IMR-90 (cell line): ENCODE measurements at regions not wholly inside any gene's neighbourhood (a gene's known extent, or its start where the extent isn't known, plus 50 kb on each side); places are given as distances from the start of the nearest gene placed in this dataset.

Experiments
- ATAC-seq: fragments of 200-7000 bp; cut with Tn5 transposase; 2 replicates; pipeline ENCODE4 v1.9.1; 2020; ENCODE audit warnings: low read depth, mild to moderate bottlenecking, moderate library complexity
- BruUV-seq: library from RNA; stranded (reverse); fragments of 400-500 nt; replicated peaks from 2 replicates; lab custom pipeline; 2021; lab: Mats Ljungman, UMichigan
- CTCF ChIA-PET: fragments of 300-600 bp; formaldehyde crosslinking; extraction: SDS; loops from one replicate; lab custom pipeline; 2021; ENCODE audit warnings: antibody characterized with exemption; lab: Yijun Ruan, JAX
- POLR2A ChIA-PET: fragments of 300-600 bp; sonication (Branson Sonifier 250); formaldehyde crosslinking; loops from one replicate; lab custom pipeline; 2022; ENCODE audit warnings: antibody characterized with exemption; ENCODE audit not compliant: unreplicated experiment; lab: Charles Lee
- DNase-seq: peaks from one replicate; pipeline ENCODE4 v3.0.0; 2013
- H2AFZ ChIP-seq: replicated peaks from 2 replicates; pipeline ENCODE3; 2013; ENCODE audit warnings: low read length, mild to moderate bottlenecking; ENCODE audit not compliant: poor library complexity
- H2AK5ac ChIP-seq: 2 replicates; pipeline ENCODE4 v1.6.1; 2013; ENCODE audit warnings: low read depth, low read length, inconsistent platforms
- H2AK9ac ChIP-seq: replicated peaks from 2 replicates; pipeline ENCODE3; 2013; ENCODE audit warnings: mild to moderate bottlenecking, low read depth, low read length, moderate library complexity; ENCODE audit not compliant: poor library complexity
- H2BK120ac ChIP-seq: 2 replicates; pipeline ENCODE4 v1.6.1; 2013; ENCODE audit warnings: low read depth, low read length, inconsistent platforms
- H2BK15ac ChIP-seq: 3 replicates; pipeline ENCODE4 v1.6.1; 2013; ENCODE audit warnings: low read depth, low read length, inconsistent platforms
- H2BK20ac ChIP-seq: 2 replicates; pipeline ENCODE4 v1.6.1; 2013; ENCODE audit warnings: low read depth, mild to moderate bottlenecking, inconsistent platforms, low read length, moderate library complexity
- H2BK5ac ChIP-seq: 2 replicates; pipeline ENCODE4 v1.6.1; 2013; ENCODE audit warnings: mild to moderate bottlenecking, low read depth, low read length, inconsistent platforms; ENCODE audit not compliant: poor library complexity, severe bottlenecking
- H3K14ac ChIP-seq: replicated peaks from 2 replicates; pipeline ENCODE4 v1.6.1; 2013; ENCODE audit warnings: low read depth, low read length, inconsistent platforms
- H3K18ac ChIP-seq: 2 replicates; pipeline ENCODE4 v1.6.1; 2013; ENCODE audit warnings: low read depth, low read length, control low read depth
- H3K23ac ChIP-seq: 2 replicates; pipeline ENCODE4 v1.6.1; 2013; ENCODE audit warnings: low read depth, low read length, inconsistent platforms
- H3K27ac ChIP-seq: 2 replicates; pipeline ENCODE4 v1.5.1; 2013; ENCODE audit warnings: mild to moderate bottlenecking, control low read depth, low read length; ENCODE audit not compliant: insufficient read depth
- H3K27me3 ChIP-seq: 2 replicates; pipeline ENCODE4 v1.6.1; 2013; ENCODE audit warnings: low read length; ENCODE audit not compliant: control insufficient read depth, insufficient read depth
- H3K36me3 ChIP-seq: 2 replicates; pipeline ENCODE4 v1.6.1; 2013; ENCODE audit warnings: low read length, mixed read lengths; ENCODE audit not compliant: control insufficient read depth, insufficient read depth
- H3K4ac ChIP-seq: 2 replicates; pipeline ENCODE4 v1.6.1; 2013; ENCODE audit warnings: low read depth, low read length, inconsistent platforms
- H3K4me1 ChIP-seq: 2 replicates; pipeline ENCODE4 v1.6.1; 2013; ENCODE audit warnings: low read length, mixed read lengths; ENCODE audit not compliant: control insufficient read depth, insufficient read depth
- H3K4me2 ChIP-seq: 2 replicates; pipeline ENCODE4 v1.6.1; 2013; ENCODE audit warnings: low read depth, mild to moderate bottlenecking, control low read depth, low read length, moderate library complexity
- H3K4me3 ChIP-seq: 2 replicates; pipeline ENCODE4 v1.5.1; 2013; ENCODE audit warnings: low read depth, mild to moderate bottlenecking, control low read depth, low read length, moderate library complexity; ENCODE audit not compliant: insufficient read depth
- H3K56ac ChIP-seq: 2 replicates; pipeline ENCODE4 v1.6.1; 2013; ENCODE audit warnings: low read length, inconsistent platforms; ENCODE audit not compliant: insufficient read depth; ENCODE audit errors: extremely low read depth
- H3K79me1 ChIP-seq, 2 experiments: 2 replicates each; pipeline ENCODE4 v1.6.1; 2013; ENCODE audit warnings: low read length in 2 of 2, inconsistent platforms in 1 of 2, low read depth in 1 of 2
- H3K9ac ChIP-seq: 2 replicates; pipeline ENCODE4 v1.6.1; 2013; ENCODE audit warnings: low read depth, low read length, control low read depth
- H3K9me1 ChIP-seq: 2 replicates; pipeline ENCODE4 v1.6.1; 2013; ENCODE audit warnings: low read length, inconsistent platforms; ENCODE audit not compliant: insufficient read depth
- H3K9me3 ChIP-seq: 2 replicates; pipeline ENCODE4 v1.6.1; 2013; ENCODE audit warnings: low read length; ENCODE audit not compliant: control insufficient read depth, insufficient read depth
- H4K20me1 ChIP-seq: 2 replicates; pipeline ENCODE4 v1.6.1; 2013; ENCODE audit warnings: low read length, inconsistent platforms; ENCODE audit not compliant: insufficient read depth
- H4K5ac ChIP-seq: 2 replicates; pipeline ENCODE4 v1.6.1; 2013; ENCODE audit warnings: mild to moderate bottlenecking, low read depth, low read length, control low read depth
- H4K8ac ChIP-seq, 2 experiments: 2 replicates each; pipeline ENCODE4 v1.6.1; 2013; ENCODE audit warnings: low read depth in 2 of 2, low read length in 2 of 2, control low read depth in 1 of 2, inconsistent platforms in 1 of 2
- H4K91ac ChIP-seq: 2 replicates; pipeline ENCODE4 v1.6.1; 2013; ENCODE audit warnings: low read depth, low read length, inconsistent platforms; ENCODE audit not compliant: insufficient read depth
- BHLHE40 ChIP-seq: fragments of 150-350 bp; IDR thresholded peaks from 2 replicates; pipeline ENCODE4 v1.6.1; 2016; ENCODE audit warnings: mild to moderate bottlenecking, low read depth, low read length
- CEBPB ChIP-seq: IDR thresholded peaks from 2 replicates; pipeline ENCODE4 v1.6.1; 2012; ENCODE audit warnings: low read depth, low read length, improper control_type of control experiment
- CHD1 ChIP-seq: IDR thresholded peaks from 2 replicates; pipeline ENCODE4 v1.6.1; 2012; ENCODE audit warnings: low read depth, low read length, improper control_type of control experiment
- FOS ChIP-seq: fragments of 150-350 bp; IDR thresholded peaks from 2 replicates; pipeline ENCODE4 v1.6.1; 2016; ENCODE audit warnings: low read depth, low read length
- MAFK ChIP-seq: IDR thresholded peaks from 2 replicates; pipeline ENCODE4 v1.6.1; 2012; ENCODE audit warnings: low read depth, low read length, improper control_type of control experiment
- MAZ ChIP-seq: IDR thresholded peaks from 2 replicates; pipeline ENCODE4 v1.6.1; 2012; ENCODE audit warnings: low read depth, mild to moderate bottlenecking, low read length, improper control_type of control experiment, moderate library complexity, borderline replicate concordance
- MXI1 ChIP-seq: IDR thresholded peaks from 2 replicates; pipeline ENCODE4 v1.6.1; 2012; ENCODE audit warnings: low read depth, mild to moderate bottlenecking, low read length, moderate library complexity, borderline replicate concordance
- NFE2L2 ChIP-seq: fragments of 150-350 bp; IDR thresholded peaks from 2 replicates; pipeline ENCODE4 v1.6.1; 2016; ENCODE audit warnings: low read depth, mild to moderate bottlenecking, low read length
- POLR2A ChIP-seq: IDR thresholded peaks from 2 replicates; pipeline ENCODE4 v1.6.1; 2012; ENCODE audit warnings: mild to moderate bottlenecking, low read depth, low read length
- RAD21 ChIP-seq: IDR thresholded peaks from 2 replicates; pipeline ENCODE4 v1.6.1; 2012; ENCODE audit warnings: low read length, improper control_type of control experiment
- RCOR1 ChIP-seq: IDR thresholded peaks from 2 replicates; pipeline ENCODE4 v1.6.1; 2012; ENCODE audit warnings: mild to moderate bottlenecking, low read length, improper control_type of control experiment; ENCODE audit not compliant: insufficient replicate concordance
- RFX5 ChIP-seq: IDR thresholded peaks from 2 replicates; pipeline ENCODE4 v1.8.0; 2012; ENCODE audit warnings: low read depth, mild to moderate bottlenecking, low read length, moderate library complexity
- SMC3 ChIP-seq: fragments of 150-350 bp; IDR thresholded peaks from 2 replicates; pipeline ENCODE4 v1.6.1; 2016; ENCODE audit warnings: low read depth, mild to moderate bottlenecking, antibody characterized with exemption, low read length, moderate library complexity
- WGBS, 2 experiments: methylation state at CpG; one replicate each; pipeline versions ENCODE4 v1.1.5 to v1.1.7; 2013; ENCODE audit warnings: missing lambda C conversion rate in 2 of 2; ENCODE audit not compliant: insufficient read length in 1 of 2; ENCODE audit errors: extremely low coverage in 2 of 2; 5-methylcytosine and 5-hydroxymethylcytosine counted together
- dilution Hi-C: fragments of 300-500 bp; cut with HindIII; formaldehyde crosslinking; loops from one replicate; pipeline ENCODE4 v1.14.3; 2018; ENCODE audit warnings: low sequenced_read_pairs; ENCODE audit not compliant: unreplicated experiment
- in situ Hi-C: fragments of 300-500 bp; cut with MboI; formaldehyde crosslinking; loops from 3 replicates; pipeline ENCODE4 v1.14.3; 2019; ENCODE audit warnings: low sequenced_read_pairs, inconsistent platforms, mixed read lengths
- intact Hi-C: fragments of 100-400 bp; cut with micrococcal nuclease; formaldehyde crosslinking; loops from 2 replicates; pipeline ENCODE4 v1.10.0; 2022
- TF ChIP-seq, protein P1 (sequence below): fragments of 150-350 bp; IDR thresholded peaks from 2 replicates; pipeline ENCODE4 v1.6.1; 2017; ENCODE audit warnings: mild to moderate bottlenecking, antibody characterized with exemption, low read length, low read depth
- TF ChIP-seq, protein P2 (sequence below): fragments of 150-350 bp; IDR thresholded peaks from 2 replicates; pipeline ENCODE4 v1.6.1; 2016; ENCODE audit warnings: low read depth, mild to moderate bottlenecking, low read length, moderate library complexity, borderline replicate concordance
- TF ChIP-seq, protein P3 (sequence below): conservative IDR thresholded peaks from 2 replicates; pipeline ENCODE4 v1.5.1; 2012; ENCODE audit warnings: mild to moderate bottlenecking, low read depth, low read length, improper control_type of control experiment

DNA sequence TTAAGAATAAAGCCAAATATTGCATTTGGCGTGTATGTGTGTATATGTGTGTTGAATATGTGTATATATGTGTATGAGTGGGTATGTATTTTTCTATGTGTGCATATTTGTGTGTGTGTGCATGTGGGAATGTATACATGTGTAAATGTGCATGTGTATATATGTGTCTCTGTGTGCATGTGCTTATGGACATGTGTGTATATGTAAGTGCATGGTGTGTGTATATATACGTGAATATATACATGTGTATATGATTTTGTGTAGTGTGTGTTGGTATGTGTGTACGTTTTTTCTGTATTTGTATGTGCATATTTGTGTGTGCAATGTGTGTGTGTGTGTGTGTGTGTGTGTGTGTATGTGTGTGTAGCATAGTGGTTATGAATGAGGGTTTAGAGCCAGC, 1021.0 kb downstream of the AACS start:
- peaks cover 14% of the 10 kb centered on the region for H3K9me3 ChIP-seq
- 29% methylated on average over 1 of the region's 3 CpGs; no CpG with 5 or more reads in 1 of the 2 experiments for WGBS, 2 experiments
- no peak overlapping the region for H3K4me2 ChIP-seq
- no peak overlapping the region for H2BK20ac ChIP-seq
- intact Hi-C loops (no loop called here), dilution Hi-C loops (no loop called here), in situ Hi-C loops (no loop called here)
- H4K20me1 ChIP-seq = no peaks in the 10 kb centered on the region
- H3K9me1 ChIP-seq = no peaks in the 10 kb centered on the region
- H2AK9ac ChIP-seq = no peak overlapping the region
- no peak overlapping the region for H3K23ac ChIP-seq
- H3K4ac ChIP-seq = no peak overlapping the region
- TF ChIP-seq FOS (no peak), MXI1 (no peak), SMC3 (no peak), NFE2L2 (no peak), POLR2A (no peak), BHLHE40 (no peak), CHD1 (no peak), MAZ (no peak), MAFK (no peak), CEBPB (no peak), RCOR1 (no peak), RFX5 (no peak), RAD21 (no peak)
- TF ChIP-seq, protein P1, sequence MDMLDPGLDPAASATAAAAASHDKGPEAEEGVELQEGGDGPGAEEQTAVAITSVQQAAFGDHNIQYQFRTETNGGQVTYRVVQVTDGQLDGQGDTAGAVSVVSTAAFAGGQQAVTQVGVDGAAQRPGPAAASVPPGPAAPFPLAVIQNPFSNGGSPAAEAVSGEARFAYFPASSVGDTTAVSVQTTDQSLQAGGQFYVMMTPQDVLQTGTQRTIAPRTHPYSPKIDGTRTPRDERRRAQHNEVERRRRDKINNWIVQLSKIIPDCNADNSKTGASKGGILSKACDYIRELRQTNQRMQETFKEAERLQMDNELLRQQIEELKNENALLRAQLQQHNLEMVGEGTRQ = no peak
- TF ChIP-seq, protein P2, sequence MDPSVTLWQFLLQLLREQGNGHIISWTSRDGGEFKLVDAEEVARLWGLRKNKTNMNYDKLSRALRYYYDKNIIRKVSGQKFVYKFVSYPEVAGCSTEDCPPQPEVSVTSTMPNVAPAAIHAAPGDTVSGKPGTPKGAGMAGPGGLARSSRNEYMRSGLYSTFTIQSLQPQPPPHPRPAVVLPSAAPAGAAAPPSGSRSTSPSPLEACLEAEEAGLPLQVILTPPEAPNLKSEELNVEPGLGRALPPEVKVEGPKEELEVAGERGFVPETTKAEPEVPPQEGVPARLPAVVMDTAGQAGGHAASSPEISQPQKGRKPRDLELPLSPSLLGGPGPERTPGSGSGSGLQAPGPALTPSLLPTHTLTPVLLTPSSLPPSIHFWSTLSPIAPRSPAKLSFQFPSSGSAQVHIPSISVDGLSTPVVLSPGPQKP = no peak
- TF ChIP-seq, protein P3, sequence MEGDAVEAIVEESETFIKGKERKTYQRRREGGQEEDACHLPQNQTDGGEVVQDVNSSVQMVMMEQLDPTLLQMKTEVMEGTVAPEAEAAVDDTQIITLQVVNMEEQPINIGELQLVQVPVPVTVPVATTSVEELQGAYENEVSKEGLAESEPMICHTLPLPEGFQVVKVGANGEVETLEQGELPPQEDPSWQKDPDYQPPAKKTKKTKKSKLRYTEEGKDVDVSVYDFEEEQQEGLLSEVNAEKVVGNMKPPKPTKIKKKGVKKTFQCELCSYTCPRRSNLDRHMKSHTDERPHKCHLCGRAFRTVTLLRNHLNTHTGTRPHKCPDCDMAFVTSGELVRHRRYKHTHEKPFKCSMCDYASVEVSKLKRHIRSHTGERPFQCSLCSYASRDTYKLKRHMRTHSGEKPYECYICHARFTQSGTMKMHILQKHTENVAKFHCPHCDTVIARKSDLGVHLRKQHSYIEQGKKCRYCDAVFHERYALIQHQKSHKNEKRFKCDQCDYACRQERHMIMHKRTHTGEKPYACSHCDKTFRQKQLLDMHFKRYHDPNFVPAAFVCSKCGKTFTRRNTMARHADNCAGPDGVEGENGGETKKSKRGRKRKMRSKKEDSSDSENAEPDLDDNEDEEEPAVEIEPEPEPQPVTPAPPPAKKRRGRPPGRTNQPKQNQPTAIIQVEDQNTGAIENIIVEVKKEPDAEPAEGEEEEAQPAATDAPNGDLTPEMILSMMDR = no peak
- H3K27me3 ChIP-seq = no peaks in the 10 kb centered on the region
- no peak overlapping the region for H3K56ac ChIP-seq
- H2BK5ac ChIP-seq = no peak overlapping the region
- no peaks in the 10 kb centered on the region for H3K4me1 ChIP-seq
- H3K18ac ChIP-seq = no peak overlapping the region
- no peak overlapping the region for H4K8ac ChIP-seq
- H3K9ac ChIP-seq = no peak overlapping the region
- ChIA-PET CTCF (no interaction called here), POLR2A (no interaction called here)
- BruUV-seq = no TSS peak
- no peak overlapping the region for H3K27ac ChIP-seq
- H3K14ac ChIP-seq = no peak overlapping the region
- no peak overlapping the region for H4K91ac ChIP-seq
- no peak overlapping the region for H2AK5ac ChIP-seq
- no peak overlapping the region for H3K4me3 ChIP-seq
- H4K5ac ChIP-seq = no peak overlapping the region
- no peak overlapping the region for H2AFZ ChIP-seq
- H2BK15ac ChIP-seq = no peak overlapping the region
- DNase-seq = no peak
- no peak overlapping the region for H2BK120ac ChIP-seq
- H3K79me1 ChIP-seq = no peaks in the 10 kb centered on the region
- ATAC-seq = no peak
- H3K36me3 ChIP-seq = no peaks in the 10 kb centered on the region
